ENCODE measurements at regions not wholly inside any gene's neighbourhood (a gene's known extent, or its start where the extent isn't known, plus 50 kb on each side); places are given as distances from the start of the nearest gene placed in this dataset.

GRCh38 chr9:89881431-89881830 lies 276.6 kb downstream of the GADD45G start:
- no peak overlapping the region for H3K27ac ChIP-seq (ENCODE audit: low read depth, low read length)
- no peaks in the 10 kb centered on the region; a peak in 1 of 8 replicates for H3K36me3 ChIP-seq (ENCODE audit: control insufficient read depth in 2 of 4, insufficient read depth in 4 of 4, low read length in 3 of 4)
- no peaks in the 10 kb centered on the region for H3K9me3 ChIP-seq (ENCODE audit: insufficient read depth in 2 of 2, low read depth in 1 of 2, low read length in 1 of 2)
- no peak overlapping the region for H3K14ac ChIP-seq (ENCODE audit: insufficient read length)
- ChIA-PET CTCF (ENCODE audit: partially characterized antibody) (no interaction called here), POLR2A (ENCODE audit: partially characterized antibody) (no interaction called here)
- no peak overlapping the region for H2BK15ac ChIP-seq (ENCODE audit: low read length)
- DNase-seq (ENCODE audit: low read depth in 1 of 2, low spot score in 2 of 2) (no peak), FAIRE-seq (no peak)
- H4K20me1 ChIP-seq (replicated peaks in 1 of 2; ENCODE audit: control insufficient read depth in 1 of 2, insufficient read depth in 2 of 2, low read length in 2 of 2), result peaks cover 0 to 21% of the 10 kb centered on the region in 2 experiments
- no peak overlapping the region for H4K8ac ChIP-seq (ENCODE audit: extremely low read depth, insufficient read depth, low read length)
- H2BK5ac ChIP-seq (ENCODE audit: low read depth, low read length), result peak overlapping the region; percentile 32; the same call in 1 of the 2 replicates
- H3K18ac ChIP-seq (ENCODE audit: extremely low read depth, low read length), result no peak overlapping the region
- H3K4me2 ChIP-seq (ENCODE audit: insufficient read depth in 1 of 2, low read depth in 2 of 2, low read length in 2 of 2), result no peak overlapping the region
- H3K4ac ChIP-seq (replicated peaks; ENCODE audit: insufficient read length, low read depth, low read length), result peak overlapping the region; percentile 90
- H3K79me2 ChIP-seq (ENCODE audit: control insufficient read depth in 1 of 2, insufficient read depth in 2 of 2, low read length in 2 of 2), result no peaks in the 10 kb centered on the region
- peak overlapping the region; percentile 82 for H4K91ac ChIP-seq (replicated peaks; ENCODE audit: insufficient read length, low read length)
- no peak overlapping the region for H3K4me3 ChIP-seq (ENCODE audit: extremely low read depth in 1 of 4, insufficient read depth in 2 of 4, low read depth in 3 of 4, low read length in 4 of 4)
- H3K23ac ChIP-seq (ENCODE audit: insufficient read length), result no peak overlapping the region
- peaks cover 3% of the 10 kb centered on the region; the same call in 1 of the 2 replicates for H3K79me1 ChIP-seq (ENCODE audit: low read depth, low read length)
- peaks cover 21% of the 10 kb centered on the region; the same call in 1 of the 2 replicates for H3K23me2 ChIP-seq (ENCODE audit: low read depth, low read length)
- WGBS, 2 experiments (ENCODE audit: extremely low coverage in 1 of 2, insufficient coverage in 1 of 2, insufficient read length in 1 of 2, insufficient replicate concordance in 2 of 2, low coverage in 1 of 2, low lambda C conversion rate in 2 of 2, missing lambda C conversion rate in 1 of 2), result 100% methylated on average over 1 of the region's 1 CpG
- H3K9ac ChIP-seq (replicated peaks in 1 of 4; ENCODE audit: extremely low read depth in 1 of 4, low read depth in 3 of 4, low read length in 3 of 4), result no peak overlapping the region
- peak overlapping the region; percentile 11; the same call in 1 of the 2 replicates for H2BK12ac ChIP-seq (ENCODE audit: low read depth, low read length)
- peak overlapping the region; percentile 100 for H3K56ac ChIP-seq (replicated peaks; ENCODE audit: insufficient read length, low read depth, low read length)
- H2AFZ ChIP-seq (ENCODE audit: low read length), result no peak overlapping the region
- H2BK20ac ChIP-seq (ENCODE audit: low read length), result no peak overlapping the region
- H2BK120ac ChIP-seq (replicated peaks; ENCODE audit: low read depth, low read length), result no peak overlapping the region
- peaks cover 0 to 3% (median 0%) of the 10 kb centered on the region in 4 experiments; a peak in 1 of 7 replicates for H3K4me1 ChIP-seq (replicated peaks in 1 of 4; ENCODE audit: control insufficient read depth in 3 of 4, insufficient read depth in 4 of 4, low read length in 3 of 4)
- no peaks in the 10 kb centered on the region for H3K27me3 ChIP-seq (replicated peaks in 1 of 4; ENCODE audit: control insufficient read depth in 3 of 4, extremely low read depth in 1 of 4, insufficient read depth in 3 of 4, low read length in 3 of 4)
- H4K5ac ChIP-seq (ENCODE audit: insufficient read length, low read depth, low read length), result no peak overlapping the region
- TF ChIP-seq ZNF274 (IDR thresholded peaks at IDR 0.05; ENCODE audit: borderline replicate concordance, extremely low read depth, low read length) (no peak), RNF2 (IDR thresholded peaks at IDR 0.05; ENCODE audit: borderline replicate concordance, low read depth, low read length, missing control alignments, poor library complexity, severe bottlenecking) (peak; percentile 6), SRF (IDR thresholded peaks at IDR 0.05; ENCODE audit: low read depth, low read length) (no peak), NRF1 (IDR thresholded peaks at IDR 0.05; ENCODE audit: low read depth, low read length) (no peak), CBX8 (IDR thresholded peaks at IDR 0.05; ENCODE audit: borderline replicate concordance, low read depth, low read length) (no peak)
- peak overlapping the region; percentile 95 for H2AK5ac ChIP-seq (ENCODE audit: low read depth, low read length)

All from H1 (cell line).